ENCODE measurements at regions not wholly inside any gene's neighbourhood (a gene's known extent, or its start where the extent isn't known, plus 50 kb on each side); places are given as distances from the start of the nearest gene placed in this dataset.

- no peak for DNase-seq
- no peak for TF ChIP-seq GATA1 (IDR thresholded peaks at IDR 0.05; ENCODE audit: low read depth, low read length)
- no peak for TF ChIP-seq POLR2A (IDR thresholded peaks at IDR 0.05; ENCODE audit: low read length)
Observed at GRCh38 chr21:27451116-27451515, 484.2 kb upstream of the ADAMTS5 start.

DNA sequence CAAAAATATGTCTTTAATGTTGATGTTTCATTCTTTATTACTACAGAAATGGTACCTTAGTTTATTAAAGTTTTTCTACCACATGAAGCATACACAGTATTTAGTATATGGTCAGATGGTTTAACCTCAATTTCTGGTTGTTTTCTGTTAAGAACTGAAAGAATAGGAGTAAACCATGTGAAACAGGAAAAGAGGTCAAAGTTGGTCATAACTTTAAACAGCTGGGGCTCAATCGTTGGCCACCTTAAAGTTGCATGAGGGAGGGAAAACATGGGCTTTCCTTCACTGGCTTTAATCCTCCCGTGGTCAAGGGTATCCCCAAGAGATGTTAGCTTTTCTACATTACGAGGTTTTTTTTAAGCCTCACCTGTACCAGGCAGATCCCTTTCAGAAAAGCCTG, 483.3 kb upstream of the ADAMTS5 start:
- TF ChIP-seq GATA1 (IDR thresholded peaks at IDR 0.05; ENCODE audit: low read depth, low read length) (no peak), POLR2A (IDR thresholded peaks at IDR 0.05; ENCODE audit: low read length) (no peak)
- DNase-seq, result no peak

- no peak for DNase-seq
- no peak for TF ChIP-seq POLR2A (IDR thresholded peaks at IDR 0.05; ENCODE audit: low read length)
- TF ChIP-seq GATA1 (IDR thresholded peaks at IDR 0.05; ENCODE audit: low read depth, low read length), result no peak
Observed at GRCh38 chr21:27448960-27449359, 482.1 kb upstream of the ADAMTS5 start.

DNA sequence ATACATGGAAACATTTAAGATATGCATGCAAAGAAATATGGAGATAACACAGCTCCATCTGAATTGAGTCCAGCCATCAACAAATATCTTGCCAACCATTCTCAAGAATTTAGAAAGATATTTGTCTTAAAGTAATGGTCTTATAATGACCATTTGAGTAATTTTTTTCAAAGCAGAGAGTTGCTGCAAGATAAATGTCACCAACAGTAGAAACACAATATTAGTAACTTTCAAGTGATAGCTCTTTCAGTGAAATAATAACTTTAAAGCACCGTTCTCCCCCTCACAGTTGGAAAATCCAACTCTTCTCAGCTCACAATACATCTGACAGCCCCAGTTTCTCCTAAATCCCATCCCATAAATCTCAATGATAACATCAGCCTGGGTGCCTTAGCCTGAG, 481.0 kb upstream of the ADAMTS5 start:
- TF ChIP-seq POLR2A (IDR thresholded peaks at IDR 0.05; ENCODE audit: low read length), result no peak
- TF ChIP-seq GATA1 (IDR thresholded peaks at IDR 0.05; ENCODE audit: low read depth, low read length), result no peak
- DNase-seq, result no peak

- TF ChIP-seq POLR2A (IDR thresholded peaks at IDR 0.05; ENCODE audit: low read length) (no peak), GATA1 (IDR thresholded peaks at IDR 0.05; ENCODE audit: low read depth, low read length) (no peak)
- no peak for DNase-seq
Observed at GRCh38 chr21:27429710-27430341, 462.9 kb upstream of the ADAMTS5 start.

- DNase-seq, result no peak
- TF ChIP-seq POLR2A (IDR thresholded peaks at IDR 0.05; ENCODE audit: low read length) (no peak), GATA1 (IDR thresholded peaks at IDR 0.05; ENCODE audit: low read depth, low read length) (no peak)
Observed at GRCh38 chr21:27426196-27426595, 459.3 kb upstream of the ADAMTS5 start.

- DNase-seq, result no peak
- TF ChIP-seq POLR2A (IDR thresholded peaks at IDR 0.05; ENCODE audit: low read length) (no peak), GATA1 (IDR thresholded peaks at IDR 0.05; ENCODE audit: low read depth, low read length) (no peak)
Observed at GRCh38 chr21:27425574-27425973, 458.7 kb upstream of the ADAMTS5 start.

GRCh38 chr21:27425172-27425571, 458.3 kb upstream of the ADAMTS5 start:
- DNase-seq, result no peak
- TF ChIP-seq POLR2A (IDR thresholded peaks at IDR 0.05; ENCODE audit: low read length) (no peak), GATA1 (IDR thresholded peaks at IDR 0.05; ENCODE audit: low read depth, low read length) (no peak)

DNA sequence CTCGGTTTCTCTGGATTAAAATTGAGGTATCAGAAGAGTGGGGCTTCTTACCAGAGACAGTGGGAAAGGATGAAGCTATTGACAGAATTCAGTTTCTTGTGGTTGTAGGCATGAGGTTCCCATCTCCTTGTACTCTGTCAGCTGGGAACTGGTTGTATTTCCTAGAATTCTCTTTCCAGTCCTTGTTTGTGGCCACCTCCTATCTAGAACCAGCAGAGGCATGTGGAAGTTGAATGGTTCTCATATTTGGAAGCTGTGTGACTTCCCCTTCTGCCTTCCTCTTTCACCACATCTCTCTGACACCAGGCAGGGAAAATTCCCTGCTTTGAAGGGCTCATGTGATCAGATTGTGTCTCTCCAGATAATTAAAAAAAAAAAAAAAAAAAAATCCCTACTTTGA, 457.7 kb upstream of the ADAMTS5 start:
- DNase-seq, result no peak

DNA sequence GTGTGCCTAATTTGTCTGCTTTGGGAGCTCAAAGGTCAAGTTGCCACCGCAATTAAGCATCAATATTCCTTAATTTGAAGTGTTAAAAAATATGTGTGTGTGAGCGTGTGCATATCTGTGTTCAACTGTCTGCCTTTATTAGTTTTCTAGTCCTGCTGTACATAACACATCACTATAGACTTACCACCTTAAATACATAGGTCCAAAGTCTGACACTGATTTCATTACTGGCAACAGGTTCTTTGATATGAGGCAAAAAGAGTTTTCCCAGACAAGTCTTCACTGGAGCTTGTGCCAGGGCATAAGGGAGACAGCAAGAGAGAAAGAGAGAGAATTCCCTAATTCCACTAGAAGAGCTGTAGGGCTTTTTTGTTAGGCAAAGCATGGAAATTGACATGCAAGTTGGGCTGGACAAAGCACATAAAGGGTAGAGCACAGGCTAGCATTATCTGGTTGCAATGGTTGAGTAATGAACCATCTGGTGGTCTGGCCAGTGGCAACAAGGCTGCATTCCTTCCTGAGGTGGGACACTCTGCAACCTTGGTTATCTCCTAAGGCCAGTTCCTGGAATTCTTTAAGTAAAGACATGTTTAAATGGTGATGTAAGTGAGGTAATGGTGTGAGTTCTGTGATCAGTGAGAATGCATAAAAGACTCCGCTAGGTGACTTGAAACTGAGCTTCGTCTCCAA, 457.2 kb upstream of the ADAMTS5 start:
- TF ChIP-seq POLR2A (IDR thresholded peaks at IDR 0.05; ENCODE audit: low read length) (no peak), GATA1 (IDR thresholded peaks at IDR 0.05; ENCODE audit: low read depth, low read length) (no peak)
- no peak for DNase-seq

More for the DNA sequence above, 457.7 kb upstream of the ADAMTS5 start:
- TF ChIP-seq GATA1 (IDR thresholded peaks at IDR 0.05; ENCODE audit: low read depth, low read length) (no peak), POLR2A (IDR thresholded peaks at IDR 0.05; ENCODE audit: low read length) (no peak)

DNA sequence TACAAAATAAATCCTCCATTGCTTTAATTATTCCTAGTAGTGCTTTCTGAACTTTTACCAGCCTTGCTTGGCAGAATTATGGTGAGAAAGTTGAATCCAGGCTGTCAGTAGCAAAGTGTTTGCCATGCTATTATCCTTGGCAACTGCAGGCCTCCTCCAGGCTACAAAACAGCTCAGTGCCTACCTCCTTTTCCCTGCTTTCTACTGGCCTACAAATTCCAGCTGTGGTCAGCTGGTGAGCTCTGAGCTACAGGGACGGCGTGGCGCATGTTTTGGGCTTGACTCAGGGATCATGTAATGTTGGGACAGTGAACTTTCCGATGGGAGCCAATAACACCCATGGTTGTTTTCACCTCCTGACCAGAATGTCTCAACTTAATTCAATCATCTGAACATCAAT, 456.1 kb upstream of the ADAMTS5 start:
- TF ChIP-seq POLR2A (IDR thresholded peaks at IDR 0.05; ENCODE audit: low read length) (no peak), GATA1 (IDR thresholded peaks at IDR 0.05; ENCODE audit: low read depth, low read length) (no peak)
- DNase-seq, result no peak

GRCh38 chr21:27422435-27422834, 455.5 kb upstream of the ADAMTS5 start:
- TF ChIP-seq GATA1 (IDR thresholded peaks at IDR 0.05; ENCODE audit: low read depth, low read length) (no peak), POLR2A (IDR thresholded peaks at IDR 0.05; ENCODE audit: low read length) (no peak)

GRCh38 chr21:27421654-27422053, 454.8 kb upstream of the ADAMTS5 start:
- no peak for DNase-seq
- TF ChIP-seq POLR2A (IDR thresholded peaks at IDR 0.05; ENCODE audit: low read length), result no peak
- TF ChIP-seq GATA1 (IDR thresholded peaks at IDR 0.05; ENCODE audit: low read depth, low read length), result no peak

More at GRCh38 chr21:27422435-27422834, 455.5 kb upstream of the ADAMTS5 start:
- DNase-seq, result no peak

GRCh38 chr21:27419153-27419552, 452.3 kb upstream of the ADAMTS5 start:
- no peak for TF ChIP-seq POLR2A (IDR thresholded peaks at IDR 0.05; ENCODE audit: low read length)
- no peak for TF ChIP-seq GATA1 (IDR thresholded peaks at IDR 0.05; ENCODE audit: low read depth, low read length)

DNA sequence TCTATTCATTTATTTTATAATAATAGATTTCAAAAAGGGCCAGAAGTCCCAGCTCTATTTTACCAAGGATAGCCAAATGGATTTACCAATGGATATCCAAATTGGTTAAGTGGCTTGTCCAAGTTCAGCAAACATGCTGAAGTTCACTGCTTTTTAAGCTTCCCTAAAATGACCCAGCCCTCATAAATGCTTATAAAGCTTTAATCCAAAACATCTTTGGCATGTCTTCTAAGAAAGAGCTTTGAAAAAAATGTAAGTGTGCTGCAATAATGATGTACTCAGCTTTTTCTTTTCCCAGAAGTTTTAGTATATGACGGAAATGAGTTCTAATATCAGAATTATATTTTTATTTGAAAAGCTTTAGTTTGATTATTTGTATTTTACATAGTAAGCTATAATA, 451.5 kb upstream of the ADAMTS5 start:
- TF ChIP-seq POLR2A (IDR thresholded peaks at IDR 0.05; ENCODE audit: low read length) (no peak), GATA1 (IDR thresholded peaks at IDR 0.05; ENCODE audit: low read depth, low read length) (no peak)
- DNase-seq, result no peak

More at GRCh38 chr21:27419153-27419552, 452.3 kb upstream of the ADAMTS5 start:
- no peak for DNase-seq
